IMR-90 (cell line): ENCODE measurements at regions not wholly inside any gene's neighbourhood (a gene's known extent, or its start where the extent isn't known, plus 50 kb on each side); places are given as distances from the start of the nearest gene placed in this dataset.

Experiments
- ATAC-seq: fragments of 200-7000 bp; cut with Tn5 transposase; 2 replicates; pipeline ENCODE4 v1.9.1; 2020; ENCODE audit warnings: low read depth, mild to moderate bottlenecking, moderate library complexity
- BruUV-seq: library from RNA; stranded (reverse); fragments of 400-500 nt; replicated peaks from 2 replicates; lab custom pipeline; 2021; lab: Mats Ljungman, UMichigan
- CTCF ChIA-PET: fragments of 300-600 bp; formaldehyde crosslinking; extraction: SDS; loops from one replicate; lab custom pipeline; 2021; ENCODE audit warnings: antibody characterized with exemption; lab: Yijun Ruan, JAX
- POLR2A ChIA-PET: fragments of 300-600 bp; sonication (Branson Sonifier 250); formaldehyde crosslinking; loops from one replicate; lab custom pipeline; 2022; ENCODE audit warnings: antibody characterized with exemption; ENCODE audit not compliant: unreplicated experiment; lab: Charles Lee
- DNase-seq: peaks from one replicate; pipeline ENCODE4 v3.0.0; 2013
- H2AFZ ChIP-seq: replicated peaks from 2 replicates; pipeline ENCODE3; 2013; ENCODE audit warnings: low read length, mild to moderate bottlenecking; ENCODE audit not compliant: poor library complexity
- H2AK5ac ChIP-seq: 2 replicates; pipeline ENCODE4 v1.6.1; 2013; ENCODE audit warnings: low read depth, low read length, inconsistent platforms
- H2AK9ac ChIP-seq: replicated peaks from 2 replicates; pipeline ENCODE3; 2013; ENCODE audit warnings: mild to moderate bottlenecking, low read depth, low read length, moderate library complexity; ENCODE audit not compliant: poor library complexity
- H2BK120ac ChIP-seq: 2 replicates; pipeline ENCODE4 v1.6.1; 2013; ENCODE audit warnings: low read depth, low read length, inconsistent platforms
- H2BK15ac ChIP-seq: 3 replicates; pipeline ENCODE4 v1.6.1; 2013; ENCODE audit warnings: low read depth, low read length, inconsistent platforms
- H2BK20ac ChIP-seq: 2 replicates; pipeline ENCODE4 v1.6.1; 2013; ENCODE audit warnings: low read depth, mild to moderate bottlenecking, inconsistent platforms, low read length, moderate library complexity
- H2BK5ac ChIP-seq: 2 replicates; pipeline ENCODE4 v1.6.1; 2013; ENCODE audit warnings: mild to moderate bottlenecking, low read depth, low read length, inconsistent platforms; ENCODE audit not compliant: poor library complexity, severe bottlenecking
- H3K14ac ChIP-seq: replicated peaks from 2 replicates; pipeline ENCODE4 v1.6.1; 2013; ENCODE audit warnings: low read depth, low read length, inconsistent platforms
- H3K18ac ChIP-seq: 2 replicates; pipeline ENCODE4 v1.6.1; 2013; ENCODE audit warnings: low read depth, low read length, control low read depth
- H3K23ac ChIP-seq: 2 replicates; pipeline ENCODE4 v1.6.1; 2013; ENCODE audit warnings: low read depth, low read length, inconsistent platforms
- H3K27ac ChIP-seq: 2 replicates; pipeline ENCODE4 v1.5.1; 2013; ENCODE audit warnings: mild to moderate bottlenecking, control low read depth, low read length; ENCODE audit not compliant: insufficient read depth
- H3K27me3 ChIP-seq: 2 replicates; pipeline ENCODE4 v1.6.1; 2013; ENCODE audit warnings: low read length; ENCODE audit not compliant: control insufficient read depth, insufficient read depth
- H3K36me3 ChIP-seq: 2 replicates; pipeline ENCODE4 v1.6.1; 2013; ENCODE audit warnings: low read length, mixed read lengths; ENCODE audit not compliant: control insufficient read depth, insufficient read depth
- H3K4ac ChIP-seq: 2 replicates; pipeline ENCODE4 v1.6.1; 2013; ENCODE audit warnings: low read depth, low read length, inconsistent platforms
- H3K4me1 ChIP-seq: 2 replicates; pipeline ENCODE4 v1.6.1; 2013; ENCODE audit warnings: low read length, mixed read lengths; ENCODE audit not compliant: control insufficient read depth, insufficient read depth
- H3K4me2 ChIP-seq: 2 replicates; pipeline ENCODE4 v1.6.1; 2013; ENCODE audit warnings: low read depth, mild to moderate bottlenecking, control low read depth, low read length, moderate library complexity
- H3K4me3 ChIP-seq: 2 replicates; pipeline ENCODE4 v1.5.1; 2013; ENCODE audit warnings: low read depth, mild to moderate bottlenecking, control low read depth, low read length, moderate library complexity; ENCODE audit not compliant: insufficient read depth
- H3K56ac ChIP-seq: 2 replicates; pipeline ENCODE4 v1.6.1; 2013; ENCODE audit warnings: low read length, inconsistent platforms; ENCODE audit not compliant: insufficient read depth; ENCODE audit errors: extremely low read depth
- H3K79me1 ChIP-seq, 2 experiments: 2 replicates each; pipeline ENCODE4 v1.6.1; 2013; ENCODE audit warnings: low read length in 2 of 2, inconsistent platforms in 1 of 2, low read depth in 1 of 2
- H3K9ac ChIP-seq: 2 replicates; pipeline ENCODE4 v1.6.1; 2013; ENCODE audit warnings: low read depth, low read length, control low read depth
- H3K9me1 ChIP-seq: 2 replicates; pipeline ENCODE4 v1.6.1; 2013; ENCODE audit warnings: low read length, inconsistent platforms; ENCODE audit not compliant: insufficient read depth
- H3K9me3 ChIP-seq: 2 replicates; pipeline ENCODE4 v1.6.1; 2013; ENCODE audit warnings: low read length; ENCODE audit not compliant: control insufficient read depth, insufficient read depth
- H4K20me1 ChIP-seq: 2 replicates; pipeline ENCODE4 v1.6.1; 2013; ENCODE audit warnings: low read length, inconsistent platforms; ENCODE audit not compliant: insufficient read depth
- H4K5ac ChIP-seq: 2 replicates; pipeline ENCODE4 v1.6.1; 2013; ENCODE audit warnings: mild to moderate bottlenecking, low read depth, low read length, control low read depth
- H4K8ac ChIP-seq, 2 experiments: 2 replicates each; pipeline ENCODE4 v1.6.1; 2013; ENCODE audit warnings: low read depth in 2 of 2, low read length in 2 of 2, control low read depth in 1 of 2, inconsistent platforms in 1 of 2
- H4K91ac ChIP-seq: 2 replicates; pipeline ENCODE4 v1.6.1; 2013; ENCODE audit warnings: low read depth, low read length, inconsistent platforms; ENCODE audit not compliant: insufficient read depth
- FOS ChIP-seq: fragments of 150-350 bp; IDR thresholded peaks from 2 replicates; pipeline ENCODE4 v1.6.1; 2016; ENCODE audit warnings: low read depth, low read length
- RFX5 ChIP-seq: IDR thresholded peaks from 2 replicates; pipeline ENCODE4 v1.8.0; 2012; ENCODE audit warnings: low read depth, mild to moderate bottlenecking, low read length, moderate library complexity
- WGBS, 2 experiments: methylation state at CpG; one replicate each; pipeline versions ENCODE4 v1.1.5 to v1.1.7; 2013; ENCODE audit warnings: missing lambda C conversion rate in 2 of 2; ENCODE audit not compliant: insufficient read length in 1 of 2; ENCODE audit errors: extremely low coverage in 2 of 2; 5-methylcytosine and 5-hydroxymethylcytosine counted together
- dilution Hi-C: fragments of 300-500 bp; cut with HindIII; formaldehyde crosslinking; loops from one replicate; pipeline ENCODE4 v1.14.3; 2018; ENCODE audit warnings: low sequenced_read_pairs; ENCODE audit not compliant: unreplicated experiment
- in situ Hi-C: fragments of 300-500 bp; cut with MboI; formaldehyde crosslinking; loops from 3 replicates; pipeline ENCODE4 v1.14.3; 2019; ENCODE audit warnings: low sequenced_read_pairs, inconsistent platforms, mixed read lengths
- intact Hi-C: fragments of 100-400 bp; cut with micrococcal nuclease; formaldehyde crosslinking; loops from 2 replicates; pipeline ENCODE4 v1.10.0; 2022

DNA sequence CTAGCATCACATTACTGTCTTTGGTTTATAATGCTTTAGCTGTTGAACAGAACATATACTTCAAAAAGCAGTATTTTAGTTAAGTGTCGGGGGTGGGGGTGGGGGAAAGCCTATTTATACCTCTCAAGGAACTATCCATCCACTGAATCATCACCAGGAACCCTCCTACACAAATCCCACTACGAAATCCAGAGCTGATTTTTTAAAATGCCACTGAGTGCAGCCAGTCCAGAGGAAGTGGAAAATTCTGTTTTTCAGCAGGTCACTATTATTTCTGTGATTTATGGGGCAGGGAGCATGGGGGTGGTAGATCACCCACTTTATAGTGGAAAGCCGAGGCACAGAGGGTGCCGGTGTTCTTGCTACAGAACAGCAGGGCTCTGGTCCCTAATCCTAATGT lies 284.1 kb downstream of the SOX9 start:
- BruUV-seq: no TSS peak
- TF ChIP-seq RFX5: no peak
- TF ChIP-seq FOS: peak; percentile 45; the same call in 1 of the 2 replicates
- peak overlapping the region; percentile 74 for H3K18ac ChIP-seq
- ATAC-seq: peak; percentile 41; the same call in 1 of the 2 replicates
- no peak overlapping the region for H3K4me3 ChIP-seq
- POLR2A ChIA-PET: no interaction called here
- no CpG with 5 or more reads among the region's 4 CpGs for WGBS, 2 experiments
- dilution Hi-C loops (no loop called here), intact Hi-C loops (no loop called here), in situ Hi-C loops (no loop called here)
- 0 out of 2 replicates have a peak, but pooled peaks cover 2% of the 10 kb centered on the region for H3K36me3 ChIP-seq
- no peaks in the 10 kb centered on the region for H3K27me3 ChIP-seq
- CTCF ChIA-PET: no interaction called here
- H3K79me1 ChIP-seq: peaks cover 13 to 69% of the 10 kb centered on the region in 2 experiments
- peak overlapping the region; percentile 94 for H3K23ac ChIP-seq
- DNase-seq: peak; percentile 86
- H3K9ac ChIP-seq: no peak overlapping the region
- peak overlapping the region; percentile 93 for H3K14ac ChIP-seq
- H3K9me3 ChIP-seq: no peaks in the 10 kb centered on the region
- H3K4ac ChIP-seq: peak overlapping the region; percentile 90
- peaks cover 28% of the 10 kb centered on the region for H3K4me1 ChIP-seq
- H2BK5ac ChIP-seq: peak overlapping the region; percentile 92
- H4K5ac ChIP-seq: peak overlapping the region; percentile 74
- peak overlapping the region; percentile 60 for H2AK9ac ChIP-seq
- peak overlapping the region; percentile 80; the same call in 1 of the 3 replicates for H2BK15ac ChIP-seq
- peak overlapping the region; percentile 88 for H2AFZ ChIP-seq
- H3K27ac ChIP-seq: peak overlapping the region; percentile 85
- H4K8ac ChIP-seq: peak overlapping the region; percentile 25 to 84; a peak in 3 of 4 replicates
- H3K56ac ChIP-seq: peak overlapping the region; percentile 50
- H3K9me1 ChIP-seq: peaks cover 36% of the 10 kb centered on the region
- peak overlapping the region; percentile 56 for H3K4me2 ChIP-seq
- peak overlapping the region; percentile 96 for H2BK20ac ChIP-seq
- peak overlapping the region; percentile 99 for H2BK120ac ChIP-seq
- H4K91ac ChIP-seq: peak overlapping the region; percentile 84
- H4K20me1 ChIP-seq: no peaks in the 10 kb centered on the region
- H2AK5ac ChIP-seq: peak overlapping the region; percentile 81; the same call in 1 of the 2 replicates
